H9 (cell line): ENCODE measurements at regions not wholly inside any gene's neighbourhood (a gene's known extent, or its start where the extent isn't known, plus 50 kb on each side); places are given as distances from the start of the nearest gene placed in this dataset.

ENCODE experiments used
- DNase-seq: peaks from one replicate; pipeline ENCODE4 v3.0.0-alpha.2; 2017
- H2AFZ ChIP-seq: one replicate; pipeline ENCODE4 v1.6.1; 2013; ENCODE audit warnings: mild to moderate bottlenecking, low read length, control low read depth, moderate library complexity
- H2AK5ac ChIP-seq: 2 replicates; pipeline ENCODE4 v1.6.1; 2013; ENCODE audit warnings: low read length, control low read depth, mixed read lengths; ENCODE audit not compliant: insufficient read length
- H2BK120ac ChIP-seq: one replicate; pipeline ENCODE4 v1.6.1; 2013; ENCODE audit warnings: low read depth, mild to moderate bottlenecking, low read length, control low read depth, inconsistent platforms; ENCODE audit not compliant: poor library complexity, severe bottlenecking
- H2BK12ac ChIP-seq: 2 replicates; pipeline ENCODE4 v1.6.1; 2013; ENCODE audit warnings: low read length, control low read depth, mixed read lengths, low read depth; ENCODE audit not compliant: insufficient read length
- H2BK15ac ChIP-seq: 2 replicates; pipeline ENCODE4 v1.6.1; 2013; ENCODE audit warnings: low read depth, low read length, control low read depth
- H2BK20ac ChIP-seq: one replicate; pipeline ENCODE4 v1.6.1; 2013; ENCODE audit warnings: low read depth, mild to moderate bottlenecking, low read length, control low read depth, inconsistent platforms; ENCODE audit not compliant: poor library complexity, severe bottlenecking
- H2BK5ac ChIP-seq: 2 replicates; pipeline ENCODE4 v1.6.1; 2013; ENCODE audit warnings: low read length, control low read depth, mixed read lengths; ENCODE audit not compliant: insufficient read length
- H3K14ac ChIP-seq: 2 replicates; pipeline ENCODE4 v1.6.1; 2013; ENCODE audit warnings: low read length, control low read depth; ENCODE audit not compliant: insufficient read depth
- H3K18ac ChIP-seq: 2 replicates; pipeline ENCODE4 v1.6.1; 2013; ENCODE audit warnings: low read depth, mild to moderate bottlenecking, mixed read lengths, low read length, control low read depth; ENCODE audit not compliant: insufficient read length
- H3K23ac ChIP-seq: 2 replicates; pipeline ENCODE4 v1.6.1; 2013; ENCODE audit warnings: low read length, control low read depth, mixed read lengths, low read depth; ENCODE audit not compliant: insufficient read length
- H3K23me2 ChIP-seq: 2 replicates; pipeline ENCODE4 v1.6.1; 2013; ENCODE audit warnings: low read depth, mild to moderate bottlenecking, mixed read lengths, low read length, control low read depth; ENCODE audit not compliant: insufficient read length, poor library complexity, severe bottlenecking
- H3K27ac ChIP-seq: 2 replicates; pipeline ENCODE4 v1.5.1; 2013; ENCODE audit warnings: low read length, control low read depth, mixed read lengths, low read depth; ENCODE audit not compliant: insufficient read length
- H3K27me3 ChIP-seq: 2 replicates; pipeline ENCODE4 v1.6.1; 2013; ENCODE audit warnings: low read length, control low read depth, inconsistent platforms; ENCODE audit not compliant: insufficient read depth
- H3K4ac ChIP-seq: 2 replicates; pipeline ENCODE4 v1.6.1; 2013; ENCODE audit warnings: low read depth, mild to moderate bottlenecking, control low read depth, inconsistent platforms, low read length, moderate library complexity
- H3K4me1 ChIP-seq: 2 replicates; pipeline ENCODE4 v1.6.1; 2013; ENCODE audit warnings: low read length, control low read depth, inconsistent platforms; ENCODE audit not compliant: insufficient read depth
- H3K4me2 ChIP-seq: 2 replicates; pipeline ENCODE4 v1.6.1; 2013; ENCODE audit warnings: low read length, control low read depth, mixed read lengths; ENCODE audit not compliant: insufficient read length, insufficient read depth
- H3K56ac ChIP-seq: 2 replicates; pipeline ENCODE4 v1.6.1; 2013; ENCODE audit warnings: low read depth, mild to moderate bottlenecking, mixed read lengths, low read length, control low read depth; ENCODE audit not compliant: insufficient read length
- H3K79me1 ChIP-seq: 2 replicates; pipeline ENCODE4 v1.6.1; 2013; ENCODE audit warnings: low read depth, mild to moderate bottlenecking, moderate library complexity, low read length, control low read depth, inconsistent platforms; ENCODE audit not compliant: insufficient read depth, poor library complexity, severe bottlenecking
- H3K79me2 ChIP-seq: 2 replicates; pipeline ENCODE4 v1.6.1; 2013; ENCODE audit warnings: low read length, control low read depth, inconsistent platforms; ENCODE audit not compliant: insufficient read depth
- H3K9ac ChIP-seq: 2 replicates; pipeline ENCODE4 v1.6.1; 2013; ENCODE audit warnings: low read length, control low read depth, mixed read lengths; ENCODE audit not compliant: insufficient read length; ENCODE audit errors: extremely low read depth
- H3K9me3 ChIP-seq: one replicate; pipeline ENCODE4 v1.6.1; 2013; ENCODE audit warnings: low read depth, low read length, inconsistent platforms; ENCODE audit not compliant: control insufficient read depth
- H3T11ph ChIP-seq: one replicate; pipeline ENCODE4 v1.6.1; 2013; ENCODE audit warnings: mild to moderate bottlenecking, low read length, control low read depth, inconsistent platforms
- H4K20me1 ChIP-seq: one replicate; pipeline ENCODE4 v1.6.1; 2013; ENCODE audit not compliant: control insufficient read depth, insufficient read length, insufficient read depth
- H4K5ac ChIP-seq: 2 replicates; pipeline ENCODE4 v1.6.1; 2013; ENCODE audit warnings: low read depth, mild to moderate bottlenecking, mixed read lengths, low read length, control low read depth; ENCODE audit not compliant: insufficient read length
- H4K8ac ChIP-seq: replicated peaks from 2 replicates; pipeline ENCODE4 v1.6.1; 2013; ENCODE audit warnings: low read length, control low read depth, mixed read lengths, low read depth; ENCODE audit not compliant: insufficient read length
- H4K91ac ChIP-seq: 2 replicates; pipeline ENCODE4 v1.6.1; 2013; ENCODE audit warnings: low read depth, mild to moderate bottlenecking, moderate library complexity, mixed read lengths, low read length, control low read depth; ENCODE audit not compliant: insufficient read length
- H3K27ac Mint-ChIP-seq, 3 experiments: 2 replicates in 2 of 3; 3 replicates in 1 of 3; pipeline ENCODE4 v1.8.0; 2020 to 2021; ENCODE audit warnings: mixed read lengths in 3 of 3, mild to moderate bottlenecking in 1 of 3, moderate library complexity in 1 of 3
- H3K27me3 Mint-ChIP-seq: 2 replicates; pipeline ENCODE4 v1.8.0; 2021; ENCODE audit warnings: low read depth, mild to moderate bottlenecking, moderate library complexity, mixed read lengths
- H3K36me3 Mint-ChIP-seq, 3 experiments: 2 replicates in 2 of 3; 3 replicates in 1 of 3; pipeline ENCODE4 v1.8.0; 2020 to 2021; ENCODE audit warnings: low read depth in 3 of 3, mixed read lengths in 3 of 3; ENCODE audit not compliant: insufficient read depth in 1 of 3
- H3K4me1 Mint-ChIP-seq, 2 experiments: 2 replicates each; pipeline ENCODE4 v1.8.0; 2020; ENCODE audit warnings: mixed read lengths in 2 of 2
- H3K4me3 Mint-ChIP-seq, 2 experiments: 2 replicates in 1 of 2; 3 replicates in 1 of 2; pipeline ENCODE4 v1.8.0; 2020 to 2021; ENCODE audit warnings: mild to moderate bottlenecking in 2 of 2, mixed read lengths in 2 of 2, moderate library complexity in 1 of 2
- H3K9me3 Mint-ChIP-seq, 2 experiments: 2 replicates in 1 of 2; 3 replicates in 1 of 2; pipeline ENCODE4 v1.8.0; 2020; ENCODE audit warnings: mild to moderate bottlenecking in 2 of 2, mixed read lengths in 2 of 2, moderate library complexity in 1 of 2
- CTCF ChIP-seq: fragments of 200-600 bp; sonication (generic); conservative IDR thresholded peaks from 3 replicates; pipeline ENCODE4 v1.8.0; 2021; ENCODE audit warnings: antibody characterized with exemption, mild to moderate bottlenecking
- WGBS: extraction: QIAGEN DNeasy Blood & Tissue Kit; methylation state at CpG from one replicate; pipeline ENCODE4 v1.1.7; 2013; ENCODE audit warnings: missing lambda C conversion rate, low lambda C conversion rate, mixed read lengths; ENCODE audit not compliant: insufficient read length; ENCODE audit errors: extremely low coverage; 5-methylcytosine and 5-hydroxymethylcytosine counted together

DNA sequence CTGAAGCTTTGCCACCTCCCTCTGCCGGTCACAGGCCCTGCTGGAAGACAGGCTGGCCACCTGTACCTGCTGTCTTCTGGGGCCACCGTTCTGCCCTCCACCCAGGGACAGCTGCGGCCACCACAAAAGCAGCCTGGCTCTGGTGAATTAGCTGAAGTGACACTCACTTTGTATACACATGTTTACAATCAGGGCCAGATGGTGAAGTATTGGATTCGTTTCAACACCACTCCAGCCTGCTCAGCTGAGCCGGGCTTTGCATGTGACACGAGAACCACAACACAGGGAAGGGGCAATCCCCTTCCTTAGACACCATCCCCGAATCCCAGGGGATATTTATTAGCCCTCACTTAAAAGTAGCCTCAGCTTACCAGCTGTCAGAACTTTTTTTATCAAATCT lies 191.5 kb upstream of the RPL38 start:
- H2BK120ac ChIP-seq, result no peak overlapping the region
- Mint-ChIP-seq H3K4me1 (peaks cover 14 to 48% of the 10 kb centered on the region in 2 experiments), H3K36me3 (no peaks in the 10 kb centered on the region; a peak in 1 of 7 replicates), H3K27ac (no peak overlapping the region), H3K27me3 (peaks cover 31% of the 10 kb centered on the region), H3K9me3 (no peaks in the 10 kb centered on the region), H3K4me3 (no peak overlapping the region)
- no peaks in the 10 kb centered on the region for H3K4me1 ChIP-seq
- no peaks in the 10 kb centered on the region for H3K23me2 ChIP-seq
- H3K9me3 ChIP-seq, result no peaks in the 10 kb centered on the region
- H3K18ac ChIP-seq, result no peak overlapping the region
- no CpG with 5 or more reads among the region's 7 CpGs for WGBS
- no peak overlapping the region for H2AFZ ChIP-seq
- no peak overlapping the region for H2AK5ac ChIP-seq
- no peak overlapping the region for H3K9ac ChIP-seq
- no peak overlapping the region for H3T11ph ChIP-seq
- H4K20me1 ChIP-seq, result no peaks in the 10 kb centered on the region
- H4K91ac ChIP-seq, result no peak overlapping the region
- no peak overlapping the region for H4K5ac ChIP-seq
- no peak overlapping the region for H3K4me2 ChIP-seq
- no peak overlapping the region for H2BK15ac ChIP-seq
- TF ChIP-seq CTCF, result no peak
- no peak overlapping the region for H3K27ac ChIP-seq
- H3K56ac ChIP-seq, result no peak overlapping the region
- H3K4ac ChIP-seq, result no peak overlapping the region
- H3K14ac ChIP-seq, result no peak overlapping the region; the same call in 1 of the 2 replicates
- H2BK5ac ChIP-seq, result no peak overlapping the region
- no peak overlapping the region for H2BK20ac ChIP-seq
- H3K79me1 ChIP-seq, result no peaks in the 10 kb centered on the region
- H3K23ac ChIP-seq, result no peak overlapping the region
- H2BK12ac ChIP-seq, result no peak overlapping the region
- H4K8ac ChIP-seq, result no peak overlapping the region
- no peak for DNase-seq
- H3K27me3 ChIP-seq, result no peaks in the 10 kb centered on the region; the same call in 1 of the 2 replicates
- no peaks in the 10 kb centered on the region for H3K79me2 ChIP-seq
